Fibroblast of lung (primary cell): ENCODE measurements at regions not wholly inside any gene's neighbourhood (a gene's known extent, or its start where the extent isn't known, plus 50 kb on each side); places are given as distances from the start of the nearest gene placed in this dataset.

Experiments
- DNase-seq, 2 donors: peaks; one replicate each; pipeline versions ENCODE4 v3.0.0 to v3.0.0-alpha.2; 2010; ENCODE audit warnings: low read depth in 2 of 2
- H2AFZ ChIP-seq: 2 replicates; pipeline ENCODE4 v1.5.1; 2012; ENCODE audit warnings: low read length, control low read depth, inconsistent platforms
- H3K27ac ChIP-seq: 2 replicates; pipeline ENCODE4 v1.5.1; 2011; ENCODE audit warnings: low read length, control low read depth; ENCODE audit not compliant: insufficient read depth
- H3K27me3 ChIP-seq: 2 replicates; pipeline ENCODE4 v1.5.1; 2011; ENCODE audit warnings: mild to moderate bottlenecking, low read length; ENCODE audit not compliant: control insufficient read depth, insufficient read depth
- H3K36me3 ChIP-seq: 2 replicates; pipeline ENCODE4 v1.5.1; 2011; ENCODE audit warnings: low read length; ENCODE audit not compliant: control insufficient read depth, insufficient read depth
- H3K4me1 ChIP-seq: 2 replicates; pipeline ENCODE4 v1.5.1; 2011; ENCODE audit warnings: low read length; ENCODE audit not compliant: control insufficient read depth, insufficient read depth; ENCODE audit errors: extremely low read depth
- H3K4me2 ChIP-seq: 2 replicates; pipeline ENCODE4 v1.5.1; 2011; ENCODE audit warnings: low read length, control low read depth; ENCODE audit not compliant: insufficient read depth; ENCODE audit errors: extremely low read depth
- H3K4me3 ChIP-seq, 4 experiments: fragments of 200-600 bp in 1 of 4; sonication (generic) in 1 of 4; replicated peaks in 1 of 4; 2 replicates each; pipeline ENCODE4 v1.5.1; 2011 to 2016; ENCODE audit warnings: low read length in 4 of 4, low read depth in 3 of 4, mild to moderate bottlenecking in 3 of 4, control low read depth in 2 of 4, inconsistent platforms in 1 of 4, mixed read lengths in 1 of 4; ENCODE audit not compliant: insufficient read depth in 1 of 4; ENCODE audit errors: control extremely low read depth in 1 of 4
- H3K79me2 ChIP-seq: 2 replicates; pipeline ENCODE4 v1.5.1; 2012; ENCODE audit warnings: mild to moderate bottlenecking, low read length, inconsistent platforms; ENCODE audit not compliant: control insufficient read depth, insufficient read depth
- H3K9ac ChIP-seq: 2 replicates; pipeline ENCODE4 v1.5.1; 2011; ENCODE audit warnings: mild to moderate bottlenecking, low read length, control low read depth; ENCODE audit not compliant: insufficient read depth
- H3K9me3 ChIP-seq: 2 replicates; pipeline ENCODE4 v1.5.1; 2012; ENCODE audit warnings: low read depth, low read length; ENCODE audit not compliant: control insufficient read depth, insufficient read depth
- H4K20me1 ChIP-seq: 2 replicates; pipeline ENCODE4 v1.5.1; 2011; ENCODE audit warnings: low read length; ENCODE audit not compliant: control insufficient read depth, insufficient read depth; ENCODE audit errors: extremely low read depth
- CTCF ChIP-seq, 2 donors: IDR thresholded peaks in 1 of 2; conservative IDR thresholded peaks in 1 of 2; 1 replicate in 1 of 2; 2 replicates in 1 of 2; pipeline ENCODE4 v1.5.1; 2011 to 2012; ENCODE audit warnings: low read length in 2 of 2, control low read depth in 1 of 2, inconsistent platforms in 1 of 2, low read depth in 1 of 2, mild to moderate bottlenecking in 1 of 2
- EZH2 ChIP-seq: IDR thresholded peaks from 2 replicates; pipeline ENCODE4 v1.5.1; 2012; ENCODE audit warnings: low read length, control low read depth, mild to moderate bottlenecking; ENCODE audit errors: missing control alignments

DNA sequence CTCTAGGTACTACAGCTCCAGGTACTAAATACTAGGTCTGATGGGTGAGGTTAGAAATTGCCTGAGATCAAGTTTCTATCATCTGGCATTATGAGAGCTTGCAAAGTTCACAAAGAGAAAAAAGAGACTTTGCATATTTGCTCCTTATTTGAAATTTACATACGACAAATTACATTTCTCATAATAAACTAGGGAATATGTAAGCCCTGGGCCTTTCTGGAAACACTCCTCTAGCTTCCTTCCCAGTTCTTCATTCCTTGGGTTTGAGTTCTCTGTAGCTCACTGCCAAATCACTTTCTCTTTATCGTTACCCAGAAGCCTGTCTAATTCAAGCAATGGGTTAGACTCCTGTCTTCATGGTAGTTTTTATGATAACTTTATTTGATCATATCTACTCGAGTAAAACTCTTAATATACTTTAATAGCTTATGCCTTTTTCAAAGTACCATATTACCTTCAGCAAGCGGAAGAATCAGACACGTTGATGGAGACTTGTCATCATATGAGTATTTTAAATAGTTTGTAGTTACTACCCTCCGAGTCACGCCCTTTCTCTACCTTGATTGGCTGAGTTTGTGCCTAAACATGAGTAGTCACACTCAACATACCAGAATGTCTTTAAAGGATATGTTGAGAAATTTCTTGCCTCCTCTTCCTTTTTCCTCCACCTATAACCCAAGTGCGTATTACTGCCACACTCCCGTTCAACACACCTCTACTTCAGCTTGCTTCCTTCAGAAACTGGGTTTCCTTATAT, 150.5 kb downstream of the DKK1 start:
- no peaks in the 10 kb centered on the region for H3K9me3 ChIP-seq

GRCh38 chr10:52465202-52465601, 151.1 kb downstream of the DKK1 start:
- DNase-seq, result no peak
- H3K4me3 ChIP-seq, result no peak overlapping the region
- no peak overlapping the region for H3K27ac ChIP-seq
- H2AFZ ChIP-seq, result no peak overlapping the region
- TF ChIP-seq EZH2 (no peak), CTCF (conservative IDR thresholded peaks at IDR 0.05 in 1 of 2, IDR thresholded peaks at IDR 0.05 in 1 of 2; ENCODE audit: low read depth in 1 of 2, low read length in 2 of 2) (no peak)
- no peaks in the 10 kb centered on the region for H3K36me3 ChIP-seq
- H3K79me2 ChIP-seq, result no peaks in the 10 kb centered on the region
- H3K4me1 ChIP-seq, result no peaks in the 10 kb centered on the region
- no peaks in the 10 kb centered on the region for H4K20me1 ChIP-seq
- H3K9me3 ChIP-seq, result no peaks in the 10 kb centered on the region
- no peaks in the 10 kb centered on the region for H3K27me3 ChIP-seq
- no peak overlapping the region for H3K9ac ChIP-seq
- H3K4me2 ChIP-seq, result no peak overlapping the region

More for the DNA sequence above, 150.5 kb downstream of the DKK1 start:
- Histone ChIP-seq H3K4me2 (no peak overlapping the region), H2AFZ (no peak overlapping the region), H3K9ac (no peak overlapping the region), H3K36me3 (no peaks in the 10 kb centered on the region), H3K79me2 (no peaks in the 10 kb centered on the region), H3K27me3 (no peaks in the 10 kb centered on the region), H3K27ac (no peak overlapping the region), H3K4me1 (no peaks in the 10 kb centered on the region), H3K4me3 (no peak overlapping the region), H4K20me1 (no peaks in the 10 kb centered on the region)
- DNase-seq, result no peak
- TF ChIP-seq EZH2 (no peak), CTCF (conservative IDR thresholded peaks at IDR 0.05 in 1 of 2, IDR thresholded peaks at IDR 0.05 in 1 of 2; ENCODE audit: low read depth in 1 of 2, low read length in 2 of 2) (no peak)

DNA sequence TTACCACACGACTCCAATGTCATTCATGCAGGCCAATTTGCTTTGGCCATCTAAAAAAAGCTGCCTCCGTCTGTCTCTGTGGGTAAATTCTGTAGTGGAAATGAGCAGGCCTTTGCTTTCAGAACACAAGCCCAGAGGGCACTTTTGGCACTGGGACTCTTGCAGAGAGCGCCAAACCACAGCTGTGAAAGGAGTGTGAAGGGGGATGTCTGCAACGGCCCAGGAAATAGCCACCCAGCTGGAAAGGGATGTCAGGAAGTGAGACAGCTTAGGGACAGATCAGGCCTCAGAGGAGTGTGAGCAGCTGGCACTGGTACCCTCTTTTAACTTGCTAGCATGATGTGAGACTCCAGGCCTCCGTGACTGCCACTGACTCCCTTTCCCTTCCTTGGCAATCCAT, 152.4 kb downstream of the DKK1 start:
- Histone ChIP-seq H3K4me3 (no peak overlapping the region), H2AFZ (no peak overlapping the region), H3K27me3 (no peaks in the 10 kb centered on the region), H3K4me2 (no peak overlapping the region), H3K9ac (no peak overlapping the region), H3K27ac (no peak overlapping the region), H3K79me2 (no peaks in the 10 kb centered on the region), H3K4me1 (no peaks in the 10 kb centered on the region), H3K9me3 (no peaks in the 10 kb centered on the region), H3K36me3 (no peaks in the 10 kb centered on the region), H4K20me1 (no peaks in the 10 kb centered on the region)
- no peak for TF ChIP-seq CTCF (conservative IDR thresholded peaks at IDR 0.05 in 1 of 2, IDR thresholded peaks at IDR 0.05 in 1 of 2; ENCODE audit: low read depth in 1 of 2, low read length in 2 of 2)
- no peak for TF ChIP-seq EZH2
- no peak for DNase-seq
